ENCODE measurements at regions not wholly inside any gene's neighbourhood (a gene's known extent, or its start where the extent isn't known, plus 50 kb on each side); places are given as distances from the start of the nearest gene placed in this dataset.

DNA sequence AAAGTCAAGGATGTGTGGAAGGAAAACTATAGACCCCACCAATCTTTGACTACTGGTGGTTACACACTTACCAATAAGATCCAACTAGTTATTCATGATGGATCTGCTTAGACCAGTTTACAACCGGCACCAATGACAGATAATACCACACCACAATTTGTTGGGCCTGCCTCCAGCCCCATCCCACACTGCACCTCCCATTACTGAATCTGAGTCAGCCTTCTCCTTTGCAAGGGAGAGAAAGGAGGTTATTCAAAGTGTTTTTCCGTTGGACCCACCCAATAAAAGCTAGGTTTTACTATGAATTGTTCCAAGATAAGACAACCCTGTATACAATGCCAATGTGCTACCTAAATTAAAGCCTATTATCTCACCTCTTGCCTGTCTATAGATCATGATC is 453.5 kb downstream of the MTRR start:
- 2% methylated on average over 2 of the region's 2 CpGs for WGBS (ENCODE audit: insufficient coverage, insufficient replicate concordance, low lambda C conversion rate, missing lambda C conversion rate)
- no peaks in the 10 kb centered on the region for H3K4me1 ChIP-seq (ENCODE audit: control insufficient read depth, insufficient read depth, low read length)
- no peak overlapping the region for H2AFZ ChIP-seq (ENCODE audit: control insufficient read depth, low read depth, low read length)
- no peaks in the 10 kb centered on the region for H3K9me3 ChIP-seq (replicated peaks; ENCODE audit: control insufficient read depth, insufficient read depth, low read length)
- SMC1A ChIA-PET (ENCODE audit: uncharacterized antibody, unreplicated experiment) = no interaction called here
- CTCF ChIA-PET = no interaction called here
- intact Hi-C loops (cut with micrococcal nuclease; ENCODE audit: unreplicated experiment) (no loop called here), in situ Hi-C loops (cut with MboI) (no loop called here)
- no peaks in the 10 kb centered on the region for H3K27me3 ChIP-seq (replicated peaks in 1 of 2; ENCODE audit: control insufficient read depth in 2 of 2, insufficient read depth in 2 of 2, low read length in 1 of 2)
- BruUV-seq (replicated peaks) = no TSS peak
- no peaks in the 10 kb centered on the region for H3K36me3 ChIP-seq (ENCODE audit: control insufficient read depth in 2 of 2, insufficient read depth in 2 of 2, low read length in 1 of 2)
- TF ChIP-seq, protein P1, sequence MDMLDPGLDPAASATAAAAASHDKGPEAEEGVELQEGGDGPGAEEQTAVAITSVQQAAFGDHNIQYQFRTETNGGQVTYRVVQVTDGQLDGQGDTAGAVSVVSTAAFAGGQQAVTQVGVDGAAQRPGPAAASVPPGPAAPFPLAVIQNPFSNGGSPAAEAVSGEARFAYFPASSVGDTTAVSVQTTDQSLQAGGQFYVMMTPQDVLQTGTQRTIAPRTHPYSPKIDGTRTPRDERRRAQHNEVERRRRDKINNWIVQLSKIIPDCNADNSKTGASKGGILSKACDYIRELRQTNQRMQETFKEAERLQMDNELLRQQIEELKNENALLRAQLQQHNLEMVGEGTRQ (IDR thresholded peaks at IDR 0.05; ENCODE audit: borderline replicate concordance, low read depth, low read length) = no peak
- TF ChIP-seq NR2F1 (conservative IDR thresholded peaks at IDR 0.05) (no peak), ETV6 (conservative IDR thresholded peaks at IDR 0.05 in 1 of 2, IDR thresholded peaks at IDR 0.05 in 1 of 2; ENCODE audit: borderline replicate concordance in 1 of 2, low read depth in 1 of 2) (no peak), SREBF1 (IDR thresholded peaks at IDR 0.05; ENCODE audit: low read length) (no peak), WRNIP1 (IDR thresholded peaks at IDR 0.05; ENCODE audit: borderline replicate concordance, low read depth, low read length) (no peak)
- TF ChIP-seq, protein P2, sequence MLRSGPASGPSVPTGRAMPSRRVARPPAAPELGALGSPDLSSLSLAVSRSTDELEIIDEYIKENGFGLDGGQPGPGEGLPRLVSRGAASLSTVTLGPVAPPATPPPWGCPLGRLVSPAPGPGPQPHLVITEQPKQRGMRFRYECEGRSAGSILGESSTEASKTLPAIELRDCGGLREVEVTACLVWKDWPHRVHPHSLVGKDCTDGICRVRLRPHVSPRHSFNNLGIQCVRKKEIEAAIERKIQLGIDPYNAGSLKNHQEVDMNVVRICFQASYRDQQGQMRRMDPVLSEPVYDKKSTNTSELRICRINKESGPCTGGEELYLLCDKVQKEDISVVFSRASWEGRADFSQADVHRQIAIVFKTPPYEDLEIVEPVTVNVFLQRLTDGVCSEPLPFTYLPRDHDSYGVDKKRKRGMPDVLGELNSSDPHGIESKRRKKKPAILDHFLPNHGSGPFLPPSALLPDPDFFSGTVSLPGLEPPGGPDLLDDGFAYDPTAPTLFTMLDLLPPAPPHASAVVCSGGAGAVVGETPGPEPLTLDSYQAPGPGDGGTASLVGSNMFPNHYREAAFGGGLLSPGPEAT (IDR thresholded peaks at IDR 0.05; ENCODE audit: low read depth) = no peak
- H3K79me2 ChIP-seq (ENCODE audit: control insufficient read depth, insufficient read depth, low read length) = no peaks in the 10 kb centered on the region
- no peak overlapping the region for H3K4me3 ChIP-seq
- no peak overlapping the region for H3K9ac ChIP-seq (ENCODE audit: control insufficient read depth, insufficient read depth, low read length)
- H3K4me2 ChIP-seq (ENCODE audit: control insufficient read depth, insufficient read depth) = no peak overlapping the region
- RAD21 ChIA-PET (ENCODE audit: unreplicated experiment) = no interaction called here
- ATAC-seq = no peak
- FAIRE-seq = no peak
- H4K20me1 ChIP-seq (ENCODE audit: control insufficient read depth, insufficient read depth) = no peaks in the 10 kb centered on the region
- H3K27ac ChIP-seq (ENCODE audit: control insufficient read depth, insufficient read depth) = no peak overlapping the region
- POLR2A ChIA-PET = no interaction called here
- DNase-seq (ENCODE audit: low read depth, low spot score) = no peak

Measured in GM12878 (cell line).